Stimulated activated CD8-positive, alpha-beta memory T cell treated with anti-CD3 and anti-CD28 coated beads, Interleukin-12 subunit alpha, Interleukin-12 subunit beta, amount 100 ng/mL, for 4 hours (primary cell): ENCODE measurements at regions not wholly inside any gene's neighbourhood (a gene's known extent, or its start where the extent isn't known, plus 50 kb on each side); places are given as distances from the start of the nearest gene placed in this dataset.

ENCODE experiments used
- DNase-seq: peaks from one replicate; pipeline ENCODE4 v3.0.0-alpha.2; 2020; ENCODE audit warnings: low read depth

GRCh38 chr1:38576241-38576640 is 283.3 kb downstream of the RRAGC start:
- no peak for DNase-seq

- DNase-seq = no peak
Observed at GRCh38 chr1:38571726-38572125, 287.8 kb downstream of the RRAGC start.

DNA sequence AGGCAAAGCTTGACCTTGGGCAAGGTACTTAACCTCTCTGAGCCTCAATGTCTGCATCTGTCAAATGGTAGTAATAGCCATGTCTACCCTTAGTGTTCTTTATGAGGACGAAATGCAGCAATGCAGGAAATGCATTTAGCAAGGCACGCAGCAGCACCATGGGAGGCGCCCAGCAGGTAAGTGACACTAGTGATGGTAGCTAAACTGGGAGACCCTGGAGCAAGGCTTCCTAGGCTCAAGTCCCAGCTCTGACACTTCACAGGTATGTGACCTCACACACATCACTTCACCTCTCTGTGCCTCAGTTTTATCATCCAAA is 289.0 kb downstream of the RRAGC start:
- DNase-seq = no peak

DNA sequence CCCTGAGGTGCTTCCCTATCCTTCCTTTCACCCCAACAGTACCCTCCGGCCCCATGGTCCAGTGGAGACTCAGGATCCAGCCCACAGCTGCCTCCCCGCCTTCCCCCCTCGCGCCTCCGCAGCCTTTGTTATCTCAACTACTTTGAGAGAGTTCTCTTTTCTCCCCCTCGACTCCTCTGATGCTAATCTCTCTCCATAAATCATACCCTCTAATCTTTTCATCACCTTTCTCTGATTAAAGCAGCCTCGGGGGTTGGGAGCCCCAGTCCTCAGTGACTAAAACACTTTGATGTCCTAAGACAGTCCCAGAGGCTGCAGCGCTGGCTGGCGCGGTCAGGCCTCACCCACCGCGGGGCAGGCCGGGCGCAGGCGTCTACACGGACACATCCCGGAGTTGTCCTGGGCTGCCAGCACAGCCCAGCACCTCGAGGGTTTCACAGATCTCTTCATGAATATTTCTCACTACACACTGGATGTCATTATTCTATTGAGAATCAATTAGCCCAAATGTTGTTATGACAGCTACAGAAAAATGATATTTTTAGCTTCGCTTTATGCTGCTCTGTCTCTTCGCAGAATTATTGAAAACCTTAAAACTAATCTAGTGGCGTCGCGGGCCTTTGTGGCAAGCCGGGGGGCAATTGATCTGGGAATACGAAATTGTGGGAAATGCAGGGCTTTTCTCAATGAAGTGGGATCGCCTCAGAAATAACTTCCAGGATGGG is 289.5 kb downstream of the RRAGC start:
- DNase-seq = no peak

GRCh38 chr1:38568061-38568857 is 291.3 kb downstream of the RRAGC start:
- DNase-seq = no peak

DNA sequence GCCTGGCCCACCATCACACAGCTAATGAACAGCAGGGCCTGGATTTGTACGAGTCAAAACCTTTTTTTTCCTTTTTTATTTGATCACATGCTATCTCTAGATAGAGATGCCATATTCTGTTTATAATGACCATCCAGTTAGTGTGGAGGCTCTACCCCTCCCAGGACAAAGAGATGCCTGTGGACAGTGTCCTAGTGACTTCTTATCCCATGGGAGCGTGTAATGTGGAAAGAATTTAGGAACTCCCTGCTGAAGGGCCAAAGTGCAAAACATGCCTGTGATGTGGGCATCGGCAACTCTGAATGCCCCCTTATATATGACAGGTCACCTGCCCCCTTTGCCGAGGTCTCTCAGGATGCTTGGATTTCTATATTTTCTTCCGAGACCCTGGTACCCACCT is 292.2 kb downstream of the RRAGC start:
- DNase-seq = no peak

GRCh38 chr1:38565020-38565491 is 294.5 kb downstream of the RRAGC start:
- no peak for DNase-seq

DNA sequence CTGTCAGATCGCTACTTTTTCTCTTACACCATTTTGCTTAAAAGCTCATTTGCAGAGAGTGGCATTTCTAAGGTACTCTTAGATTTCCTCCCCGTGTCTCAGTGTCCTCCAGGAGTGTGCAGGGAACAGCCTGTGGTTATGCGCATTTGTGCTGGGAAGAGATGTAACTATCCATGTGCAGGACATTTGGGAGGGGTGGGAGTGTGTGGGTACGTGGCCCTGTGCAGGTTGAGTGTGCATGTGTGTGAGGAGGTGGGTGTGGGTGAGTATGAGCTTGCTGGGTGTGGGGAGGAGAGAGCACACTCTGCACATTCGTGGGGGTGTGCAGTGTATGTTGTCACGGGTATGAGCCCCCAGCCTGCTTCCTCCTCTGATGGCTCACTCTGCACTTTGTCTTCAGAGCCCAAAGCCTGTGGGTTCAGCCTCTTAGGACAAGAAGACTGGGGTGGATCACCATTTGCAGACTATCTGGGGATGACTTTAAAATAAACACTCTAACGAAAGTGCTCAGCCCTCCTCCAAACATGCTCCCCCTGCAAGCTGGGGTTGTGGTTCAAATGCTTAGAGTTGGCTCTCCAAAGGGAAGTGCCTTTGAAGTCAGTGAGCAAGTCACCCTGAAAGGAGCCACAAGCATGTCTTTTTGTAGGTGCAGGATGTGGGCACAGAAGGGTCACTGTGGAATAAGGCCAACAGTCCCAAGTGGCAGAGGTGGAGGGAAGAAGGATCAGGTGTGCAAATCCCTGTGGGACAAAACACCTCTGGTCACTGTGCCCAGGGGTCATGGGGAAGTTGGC is 295.4 kb downstream of the RRAGC start:
- no peak for DNase-seq

- no peak for DNase-seq
Observed at GRCh38 chr1:38561725-38562124, 297.8 kb downstream of the RRAGC start.

GRCh38 chr1:38561110-38561509 is 298.5 kb downstream of the RRAGC start:
- no peak for DNase-seq

GRCh38 chr1:38560457-38560856 is 299.1 kb downstream of the RRAGC start:
- DNase-seq = no peak

GRCh38 chr1:38559446-38560165 is 300.0 kb downstream of the RRAGC start:
- DNase-seq = peak; percentile 48

GRCh38 chr1:38558500-38559445 is 300.8 kb downstream of the RRAGC start:
- DNase-seq = no peak

GRCh38 chr1:38558055-38558454 is 301.5 kb downstream of the RRAGC start:
- DNase-seq = no peak

DNA sequence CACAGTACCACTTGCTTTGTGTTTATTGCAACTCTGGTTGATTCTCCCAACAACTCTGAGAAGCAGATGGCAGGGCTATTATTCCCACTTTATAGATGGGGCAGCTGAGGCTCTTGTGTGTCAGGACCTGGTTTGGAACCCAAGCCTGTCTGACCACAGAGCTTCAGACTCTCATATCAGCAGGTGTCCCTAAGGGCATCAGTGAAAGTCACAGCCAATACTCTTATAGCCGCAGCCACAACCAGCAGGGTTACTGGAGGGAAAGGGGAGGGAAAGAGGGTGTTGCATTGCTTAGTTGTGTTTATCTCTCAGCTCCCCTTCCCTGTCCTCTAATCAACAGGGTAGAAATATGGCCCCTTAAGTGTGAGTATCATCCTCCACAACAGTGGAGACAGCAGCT is 304.0 kb downstream of the RRAGC start:
- DNase-seq = no peak

GRCh38 chr1:38555130-38555529 is 304.4 kb downstream of the RRAGC start:
- no peak for DNase-seq

DNA sequence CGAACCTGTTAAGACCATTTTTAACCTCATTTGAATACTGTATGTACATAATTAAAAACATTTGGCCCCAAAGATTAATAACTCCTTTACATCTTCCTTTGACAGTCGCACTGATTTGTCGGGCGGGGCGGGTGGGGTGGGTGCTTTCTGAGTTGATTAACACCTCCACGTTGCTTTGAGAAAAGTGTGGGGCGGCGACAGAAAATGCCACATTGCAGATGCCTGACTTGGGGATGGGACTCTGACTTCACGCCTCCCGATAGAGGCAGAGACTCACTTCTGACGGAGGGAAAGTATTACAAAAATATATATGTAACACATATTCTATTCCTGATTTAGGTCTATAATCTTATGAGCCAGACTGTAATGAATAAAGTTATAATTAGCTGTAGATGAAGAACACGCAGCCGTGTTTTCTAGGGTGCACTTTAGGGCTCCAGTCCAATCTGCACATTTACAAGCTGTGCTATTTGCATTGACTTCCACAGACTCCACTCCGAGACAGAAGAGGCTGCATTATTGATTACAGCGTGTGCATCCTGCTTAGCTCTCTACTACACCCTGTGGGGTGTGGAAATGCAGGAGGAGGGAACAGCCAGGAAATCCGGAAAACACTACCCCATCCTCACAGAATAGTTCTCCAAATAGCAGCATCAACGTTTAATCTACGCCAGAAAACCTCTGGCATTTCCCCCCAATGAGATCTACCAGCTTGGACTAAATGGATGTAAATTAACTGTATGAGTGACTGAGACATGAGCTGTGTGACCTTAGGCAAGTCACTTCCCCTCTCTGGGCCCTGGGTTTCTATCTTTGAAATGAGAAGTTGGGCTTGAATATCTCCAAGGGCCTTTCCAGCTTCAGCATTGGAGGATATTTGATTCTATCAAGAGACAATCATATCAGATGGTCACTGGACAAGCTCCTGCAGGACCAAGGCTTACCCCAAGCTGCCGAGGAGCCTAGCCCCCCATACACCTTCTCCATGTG is 308.0 kb downstream of the RRAGC start:
- DNase-seq = no peak

- DNase-seq = no peak
Observed at GRCh38 chr1:38549191-38549590, 310.4 kb downstream of the RRAGC start.

GRCh38 chr1:38547321-38547720 is 312.3 kb downstream of the RRAGC start:
- DNase-seq = no peak

DNA sequence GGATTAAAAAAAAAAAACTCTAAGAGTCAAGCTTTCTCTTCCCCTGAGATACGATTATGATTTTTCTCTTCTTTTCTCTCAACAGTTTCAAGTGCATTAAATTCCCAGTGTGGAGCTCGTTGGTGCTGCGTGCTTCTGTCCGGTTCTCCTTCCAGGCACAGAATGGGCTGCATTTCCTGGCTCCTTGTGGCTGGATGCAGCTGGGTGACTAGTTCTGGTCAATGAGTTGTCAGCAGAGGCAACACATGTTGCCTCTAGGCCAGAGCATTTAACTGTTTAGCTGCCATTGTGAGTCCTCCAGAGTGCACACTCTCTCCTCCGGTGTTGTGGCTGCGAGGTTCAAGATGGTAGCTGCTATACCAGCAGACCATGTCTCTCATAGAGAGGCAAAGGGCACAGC is 312.9 kb downstream of the RRAGC start:
- no peak for DNase-seq
